Kidney glomerular epithelial cell (primary cell): ENCODE measurements at regions not wholly inside any gene's neighbourhood (a gene's known extent, or its start where the extent isn't known, plus 50 kb on each side); places are given as distances from the start of the nearest gene placed in this dataset.

Source experiments
- DNase-seq: peaks from one replicate; lab custom pipeline; 2025; lab: John Stamatoyannopoulos, UW

DNA sequence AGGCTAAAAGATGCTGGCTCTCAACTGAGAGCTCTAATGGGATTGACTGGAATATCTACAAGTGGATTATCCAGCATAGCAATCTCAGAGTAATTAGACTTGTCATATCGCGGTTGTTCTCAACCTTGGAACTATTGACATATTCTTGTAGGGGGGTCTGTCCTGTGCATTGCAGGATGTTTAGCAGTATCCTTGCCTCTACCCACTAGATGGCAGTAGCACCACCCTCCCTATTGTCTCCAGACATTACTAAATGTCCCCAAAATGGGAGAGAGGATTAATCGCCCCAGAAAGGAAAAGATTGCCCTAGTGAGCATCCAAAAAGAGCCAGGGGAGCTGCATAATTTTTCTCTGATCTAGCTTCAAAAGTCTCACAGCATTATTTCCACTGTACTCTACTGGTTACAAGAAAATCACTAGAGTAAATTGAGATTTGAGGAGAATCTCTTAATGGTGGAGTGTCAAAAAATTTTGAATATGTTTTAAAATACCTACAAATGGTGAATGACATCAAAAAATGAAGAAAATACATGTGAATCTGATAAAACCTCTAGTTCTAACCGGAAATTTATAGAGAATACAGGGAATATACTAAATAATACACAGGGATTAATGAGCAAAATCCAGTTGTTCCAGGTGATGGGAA is 388.2 kb upstream of the AGTR1 start:
- no peak for DNase-seq

- DNase-seq, result no peak
Measured at GRCh38 chr3:148315756-148316155, 381.9 kb upstream of the AGTR1 start.

GRCh38 chr3:148318240-148318639 is 379.5 kb upstream of the AGTR1 start:
- no peak for DNase-seq

DNA sequence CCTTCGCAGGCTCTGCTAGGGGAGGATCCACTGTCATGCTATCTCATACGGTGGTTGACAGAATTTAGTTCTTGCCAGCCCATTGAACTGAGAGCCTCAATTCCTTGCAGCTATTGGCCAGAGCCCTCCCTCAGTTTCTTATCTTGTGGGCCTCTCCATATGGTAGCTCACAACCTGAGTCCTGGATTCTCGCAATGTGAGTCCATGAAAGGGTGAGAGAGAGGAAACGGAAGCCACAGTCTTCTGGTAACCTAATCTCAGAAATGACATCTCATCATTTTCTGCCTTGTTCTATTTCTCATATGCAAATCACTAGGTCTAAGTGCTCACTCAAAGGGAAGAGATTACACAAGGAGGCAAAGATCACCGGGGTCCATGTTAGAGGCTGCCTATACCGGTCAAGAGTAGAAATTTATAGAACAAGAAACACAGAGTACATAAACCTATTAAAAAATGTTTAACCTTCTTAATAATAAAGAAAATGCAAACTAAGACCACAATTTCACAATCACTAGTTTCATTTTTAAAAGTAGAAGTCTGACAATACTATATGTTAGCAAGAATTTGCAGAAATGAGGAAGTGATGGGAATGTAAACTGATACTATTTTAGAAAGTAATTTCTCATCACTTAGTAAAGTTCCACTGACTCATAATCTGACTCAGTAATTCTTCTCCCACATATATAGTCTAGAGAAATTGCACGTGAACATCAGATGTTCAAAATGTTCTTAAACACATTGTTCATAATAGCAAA is 378.4 kb upstream of the AGTR1 start:
- DNase-seq, result no peak

DNA sequence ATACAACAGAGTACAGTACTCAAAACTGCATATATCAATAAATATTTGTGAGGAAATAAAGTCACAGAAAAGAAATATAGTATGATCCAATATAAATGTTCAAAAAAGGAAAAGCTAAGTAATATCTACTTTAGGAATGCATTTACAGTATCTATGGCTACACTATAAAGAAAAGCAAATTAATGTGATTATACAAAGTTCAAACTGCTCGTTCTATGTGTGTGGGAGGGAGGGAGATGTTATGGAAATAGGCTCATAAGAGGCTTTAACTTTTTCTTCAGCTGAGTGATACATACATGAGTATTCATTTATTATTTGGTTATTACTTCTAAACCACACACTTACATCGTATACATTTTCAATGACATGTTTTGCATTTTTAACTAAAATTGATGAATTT is 377.7 kb upstream of the AGTR1 start:
- DNase-seq, result no peak

- no peak for DNase-seq
Measured at GRCh38 chr3:148329481-148330235, 368.0 kb upstream of the AGTR1 start.

GRCh38 chr3:148330542-148330941 is 367.2 kb upstream of the AGTR1 start:
- DNase-seq, result no peak

DNA sequence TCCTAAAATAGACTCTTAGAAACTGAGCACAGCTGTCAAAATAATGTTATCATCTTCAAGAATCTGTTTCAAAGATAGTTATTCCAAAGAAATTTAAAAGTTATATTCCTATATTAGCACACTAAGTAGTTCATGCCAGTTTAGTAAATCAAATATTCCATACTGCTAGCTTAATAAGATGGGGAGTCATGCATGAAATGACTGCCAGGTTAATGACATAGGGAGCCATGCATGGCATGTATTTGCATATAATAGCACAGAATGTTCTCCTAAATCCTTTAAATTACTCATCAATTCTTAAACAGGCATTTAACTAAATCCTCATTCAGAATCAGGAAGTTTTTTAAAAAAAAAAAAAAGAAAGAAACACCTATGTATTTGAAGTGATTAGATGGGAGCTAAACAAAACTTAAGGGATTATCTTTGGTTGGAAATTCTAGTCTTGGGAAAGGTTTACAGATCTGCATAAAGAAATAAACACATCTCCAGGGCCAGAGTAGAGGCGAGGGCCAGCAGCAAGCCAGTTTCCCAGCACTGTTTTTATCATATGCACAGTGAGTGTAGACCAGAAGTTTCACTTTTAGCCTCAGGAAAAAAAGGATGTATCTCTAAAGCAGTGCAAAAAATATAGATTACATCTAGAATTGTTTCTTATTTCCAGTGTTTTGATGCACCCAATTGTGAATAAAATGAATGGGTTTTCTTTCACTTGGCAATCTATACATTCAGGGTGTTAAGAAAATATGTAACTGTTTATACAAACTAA is 366.4 kb upstream of the AGTR1 start:
- no peak for DNase-seq

- DNase-seq, result no peak
Measured at GRCh38 chr3:148332509-148332908, 365.2 kb upstream of the AGTR1 start.

- no peak for DNase-seq
Measured at GRCh38 chr3:148333091-148333490, 364.6 kb upstream of the AGTR1 start.

GRCh38 chr3:148335612-148336011 is 362.1 kb upstream of the AGTR1 start:
- no peak for DNase-seq

DNA sequence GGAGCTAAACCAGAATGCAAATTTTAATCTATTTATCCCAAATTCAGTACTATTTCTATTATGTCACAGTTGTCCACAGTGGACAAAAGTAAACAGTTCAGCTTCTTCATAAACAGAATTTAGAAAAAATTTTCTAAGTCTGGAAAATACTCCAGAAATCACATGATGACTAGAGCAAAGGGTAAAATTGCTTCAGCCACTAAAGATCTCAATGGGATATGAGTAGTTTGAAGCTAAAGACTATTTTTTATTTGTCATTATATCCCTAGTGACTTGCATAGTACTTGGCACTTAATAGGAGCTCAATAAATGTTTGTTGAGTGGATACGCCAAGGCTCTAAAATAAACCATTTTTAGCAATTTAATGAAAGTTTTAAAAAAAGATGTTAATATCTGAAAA is 354.3 kb upstream of the AGTR1 start:
- no peak for DNase-seq

DNA sequence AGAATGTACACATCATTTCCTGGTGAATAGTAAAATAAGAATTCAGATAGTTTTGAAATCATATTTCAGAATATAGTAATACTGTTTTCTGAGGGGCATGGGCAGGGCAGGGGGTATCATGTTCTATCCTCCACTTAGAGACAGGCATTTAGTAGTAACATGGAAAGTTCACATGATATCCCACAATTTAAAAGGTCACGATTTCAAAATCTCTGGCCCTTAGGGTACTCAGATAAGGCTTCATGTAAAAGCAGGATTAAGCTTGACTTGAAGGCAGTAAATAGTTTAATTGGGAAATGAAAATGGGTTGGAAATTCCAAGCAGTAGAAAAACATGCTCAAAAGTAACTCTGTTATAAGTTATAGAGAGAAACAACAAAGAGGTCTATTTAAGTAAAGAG is 353.2 kb upstream of the AGTR1 start:
- no peak for DNase-seq

- DNase-seq, result no peak
Measured at GRCh38 chr3:148360051-148360450, 337.7 kb upstream of the AGTR1 start.

DNA sequence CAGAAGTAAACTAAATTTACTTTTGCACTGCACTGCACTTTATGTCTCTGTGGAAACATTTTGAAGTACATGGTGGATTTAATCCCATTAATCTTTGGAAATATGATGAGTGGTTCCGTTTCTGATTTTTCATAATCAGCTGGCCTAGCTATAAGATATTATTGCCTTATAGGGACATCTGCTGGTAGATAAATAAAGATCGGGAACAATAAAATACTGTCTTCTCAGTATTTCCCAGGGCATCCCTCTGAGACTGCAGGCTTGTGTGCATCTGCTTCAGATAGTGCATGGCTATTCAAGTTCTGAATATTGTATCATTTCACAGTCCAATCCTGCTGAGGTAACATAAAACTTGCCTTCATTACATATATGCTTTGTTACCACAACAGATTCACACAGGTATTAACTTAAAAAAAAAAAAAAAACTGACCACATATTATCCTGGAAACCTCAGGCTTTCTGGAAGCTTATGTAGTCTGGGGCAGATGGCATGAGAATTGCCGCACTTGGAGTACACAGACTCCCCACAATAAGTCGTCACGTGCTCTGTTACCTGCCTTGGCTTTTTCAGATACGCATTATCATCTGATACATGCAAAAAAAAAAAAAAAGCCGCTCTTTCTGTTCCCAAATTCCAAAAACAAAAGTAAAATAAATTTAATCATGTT is 330.8 kb upstream of the AGTR1 start:
- no peak for DNase-seq

DNA sequence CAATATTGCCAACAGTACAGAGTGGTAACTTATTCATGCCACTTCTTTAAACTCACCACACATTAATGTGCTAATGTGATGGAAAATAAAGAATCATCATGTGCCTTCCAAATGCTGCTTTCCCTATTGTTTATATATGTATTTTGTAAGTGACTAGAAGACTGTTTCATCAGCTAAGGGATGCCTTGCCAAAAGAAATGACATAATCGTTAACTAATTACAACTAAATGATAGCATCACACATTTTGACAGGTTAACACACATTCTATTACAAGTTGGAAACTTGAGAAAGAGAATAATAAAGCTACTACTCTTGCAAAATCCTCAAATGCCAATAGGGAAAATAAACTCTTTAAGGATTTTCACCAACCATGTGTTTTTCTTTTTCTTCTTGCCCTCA is 329.9 kb upstream of the AGTR1 start:
- no peak for DNase-seq

- no peak for DNase-seq
Measured at GRCh38 chr3:148369381-148369780, 328.3 kb upstream of the AGTR1 start.

GRCh38 chr3:148372206-148372875 is 325.4 kb upstream of the AGTR1 start:
- no peak for DNase-seq

GRCh38 chr3:148373961-148374360 is 323.7 kb upstream of the AGTR1 start:
- no peak for DNase-seq

DNA sequence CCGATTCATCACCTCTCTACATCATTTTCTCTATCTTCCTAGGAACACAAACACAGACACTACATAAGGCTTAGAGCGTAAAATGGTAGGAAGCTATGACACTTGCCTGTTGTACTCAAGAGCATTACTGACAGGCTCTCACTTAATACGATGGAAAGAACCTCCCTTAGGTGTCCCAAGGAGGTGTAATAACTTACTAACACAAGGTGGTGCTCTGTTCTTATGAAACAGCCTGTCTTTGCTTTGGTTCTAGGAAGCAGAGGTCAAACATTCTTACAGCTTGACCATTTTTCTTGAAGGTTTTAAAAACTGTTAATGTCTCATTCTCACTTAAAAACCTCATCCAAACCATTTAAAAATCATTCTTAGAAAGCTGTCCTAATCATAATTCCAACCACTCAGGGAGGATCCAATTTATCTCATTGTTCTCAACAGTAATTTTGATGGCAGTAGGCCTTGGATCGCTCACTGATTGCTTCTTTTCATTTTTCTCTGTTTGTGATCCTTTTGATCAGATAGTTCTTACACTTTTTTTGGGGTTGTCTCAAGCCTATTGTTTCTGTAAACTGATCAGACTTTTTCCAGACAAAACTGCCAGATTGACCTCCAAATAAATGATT is 317.8 kb upstream of the AGTR1 start:
- DNase-seq, result peak; percentile 75

DNA sequence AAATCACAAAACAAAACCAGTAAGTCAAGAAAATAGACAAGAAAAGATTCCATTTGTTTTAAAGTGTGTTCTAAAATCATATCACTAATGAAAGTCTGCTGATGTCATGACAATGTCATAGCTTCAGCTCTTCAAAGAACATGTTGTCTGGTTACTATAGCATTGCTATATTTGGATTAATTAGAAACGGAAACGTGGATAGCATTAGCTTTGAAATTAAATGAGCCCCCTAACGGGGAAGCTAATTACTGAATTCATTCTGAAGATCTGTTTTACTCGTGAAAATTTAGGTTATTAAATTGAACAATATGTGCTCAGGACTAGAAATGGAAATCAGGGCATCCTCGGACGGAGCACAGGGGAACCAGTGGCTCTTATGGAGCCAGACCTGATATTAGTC is 316.7 kb upstream of the AGTR1 start:
- no peak for DNase-seq
